Thoracic aorta (tissue), 2 donors: ENCODE measurements at regions not wholly inside any gene's neighbourhood (a gene's known extent, or its start where the extent isn't known, plus 50 kb on each side); places are given as distances from the start of the nearest gene placed in this dataset.
A peak's percentile ranks its signal among the peaks of the same experiment; 100 is the strongest.

Source experiments
- ATAC-seq: fragments of 150-250 bp; one replicate; pipeline ENCODE4 v1.8.0; 2017; ENCODE audit warnings: low read depth; ENCODE audit not compliant: insufficient number of reproducible peaks, low FRiP score
- DNase-seq: peaks from one replicate; pipeline ENCODE4 v3.0.0-alpha.2; 2020; ENCODE audit warnings: low spot score
- H3K27ac ChIP-seq, 2 donors: fragments of 200-600 bp; sonication (generic); 1 replicate in 1 of 2; 2 replicates in 1 of 2; pipeline ENCODE4 v1.5.1; 2016; ENCODE audit warnings: mild to moderate bottlenecking in 2 of 2, moderate library complexity in 2 of 2
- H3K27me3 ChIP-seq: fragments of 200-600 bp; sonication (generic); replicated peaks from 2 replicates; pipeline ENCODE4 v1.6.0; 2016; ENCODE audit warnings: mild to moderate bottlenecking; ENCODE audit not compliant: insufficient read depth
- H3K36me3 ChIP-seq: fragments of 200-600 bp; sonication (generic); one replicate; pipeline ENCODE4 v1.5.1; 2016
- H3K4me1 ChIP-seq, 2 donors: fragments of 200-600 bp; sonication (generic); 1 replicate in 1 of 2; 2 replicates in 1 of 2; pipeline versions ENCODE4 v1.5.1 to v1.6.0; 2016; ENCODE audit warnings: low read depth in 2 of 2, mild to moderate bottlenecking in 1 of 2; ENCODE audit not compliant: control insufficient read depth in 1 of 2
- H3K4me3 ChIP-seq: fragments of 200-600 bp; sonication (generic); 2 replicates; pipeline ENCODE4 v1.5.1; 2016; ENCODE audit warnings: mild to moderate bottlenecking
- H3K9me3 ChIP-seq: fragments of 200-600 bp; sonication (generic); 2 replicates; pipeline ENCODE4 v1.5.1; 2016
- CTCF ChIP-seq: fragments of 200-600 bp; sonication (generic); IDR thresholded peaks from one replicate; pipeline ENCODE4 v1.5.1; 2019; ENCODE audit warnings: antibody characterized with exemption

GRCh38 chr2:140108706-140109475 lies 1328.7 kb upstream of the NXPH2 start:
- Histone ChIP-seq H3K4me3 (no peak overlapping the region), H3K36me3 (no peaks in the 10 kb centered on the region), H3K27me3 (no peaks in the 10 kb centered on the region), H3K27ac (no peak overlapping the region), H3K4me1 (peaks cover 0 to 12% of the 10 kb centered on the region in 2 donors), H3K9me3 (no peaks in the 10 kb centered on the region)
- ATAC-seq, result no peak
- no peak for TF ChIP-seq CTCF
- no peak for DNase-seq

GRCh38 chr2:140091926-140092325 lies 1311.7 kb upstream of the NXPH2 start:
- no peak for DNase-seq
- Histone ChIP-seq H3K36me3 (no peaks in the 10 kb centered on the region), H3K9me3 (no peaks in the 10 kb centered on the region), H3K27ac (no peak overlapping the region), H3K27me3 (no peaks in the 10 kb centered on the region), H3K4me3 (no peak overlapping the region), H3K4me1 (no peaks in the 10 kb centered on the region)
- no peak for TF ChIP-seq CTCF
- ATAC-seq, result no peak

- DNase-seq (no peak), ATAC-seq (no peak)
- Histone ChIP-seq H3K27ac (no peak overlapping the region), H3K36me3 (no peaks in the 10 kb centered on the region), H3K27me3 (no peaks in the 10 kb centered on the region), H3K9me3 (no peaks in the 10 kb centered on the region), H3K4me1 (no peaks in the 10 kb centered on the region), H3K4me3 (no peak overlapping the region)
- no peak for TF ChIP-seq CTCF
Measured at GRCh38 chr2:140086964-140087363, 1306.8 kb upstream of the NXPH2 start.

- peak; percentile 18 for TF ChIP-seq CTCF
- H3K4me1 ChIP-seq, result no peaks in the 10 kb centered on the region
- no peaks in the 10 kb centered on the region for H3K9me3 ChIP-seq
- DNase-seq, result no peak
- H3K27me3 ChIP-seq, result no peaks in the 10 kb centered on the region
- ATAC-seq, result no peak
- no peak overlapping the region for H3K27ac ChIP-seq
- H3K36me3 ChIP-seq, result no peaks in the 10 kb centered on the region
- H3K4me3 ChIP-seq, result no peak overlapping the region
Measured at GRCh38 chr2:140085674-140086073, 1305.5 kb upstream of the NXPH2 start.

- H3K36me3 ChIP-seq, result no peaks in the 10 kb centered on the region
- no peaks in the 10 kb centered on the region for H3K4me1 ChIP-seq
- H3K27ac ChIP-seq, result no peak overlapping the region
- no peak for ATAC-seq
- no peak for TF ChIP-seq CTCF
- no peak overlapping the region for H3K4me3 ChIP-seq
- H3K27me3 ChIP-seq, result no peaks in the 10 kb centered on the region
- no peaks in the 10 kb centered on the region for H3K9me3 ChIP-seq
- DNase-seq, result no peak
Measured at GRCh38 chr2:140079038-140079437, 1298.8 kb upstream of the NXPH2 start.
